Muscle layer of duodenum (tissue), 2 donors: ENCODE measurements at regions not wholly inside any gene's neighbourhood (a gene's known extent, or its start where the extent isn't known, plus 50 kb on each side); places are given as distances from the start of the nearest gene placed in this dataset.

ENCODE experiments used
- H3K27ac ChIP-seq: one replicate; pipeline ENCODE4 v1.7.0; 2013; ENCODE audit warnings: mild to moderate bottlenecking, low read length
- H3K27me3 ChIP-seq: one replicate; pipeline ENCODE4 v1.7.0; 2013; ENCODE audit warnings: low read depth, mild to moderate bottlenecking, control low read depth, low read length
- H3K36me3 ChIP-seq, 2 donors: one replicate each; pipeline ENCODE4 v1.7.0; 2013; ENCODE audit warnings: low read length in 2 of 2, control low read depth in 1 of 2, mild to moderate bottlenecking in 1 of 2; ENCODE audit not compliant: insufficient read depth in 2 of 2, control insufficient read depth in 1 of 2
- H3K4me1 ChIP-seq, 2 donors: one replicate each; pipeline ENCODE4 v1.7.0; 2013; ENCODE audit warnings: low read length in 2 of 2, mild to moderate bottlenecking in 2 of 2, control low read depth in 1 of 2, moderate library complexity in 1 of 2; ENCODE audit not compliant: insufficient read depth in 2 of 2, control insufficient read depth in 1 of 2
- H3K4me3 ChIP-seq, 2 donors: one replicate each; pipeline ENCODE4 v1.7.0; 2013; ENCODE audit warnings: low read length in 2 of 2, low read depth in 1 of 2, mild to moderate bottlenecking in 1 of 2
- H3K9me3 ChIP-seq, 2 donors: one replicate each; pipeline ENCODE4 v1.7.0; 2013; ENCODE audit warnings: low read length in 2 of 2, control low read depth in 1 of 2, mild to moderate bottlenecking in 1 of 2; ENCODE audit not compliant: control insufficient read depth in 1 of 2
- donor health status: healthy.

GRCh38 chr1:67564193-67564592 lies 120.8 kb upstream of the GADD45A start:
- Histone ChIP-seq H3K36me3 (no peaks in the 10 kb centered on the region), H3K4me3 (peak overlapping the region in 1 of 2 donors; percentile 12), H3K27ac (peak overlapping the region; percentile 48), H3K27me3 (no peaks in the 10 kb centered on the region), H3K9me3 (no peaks in the 10 kb centered on the region), H3K4me1 (peaks cover 0 to 5% of the 10 kb centered on the region in 2 donors)

- Histone ChIP-seq H3K36me3 (no peaks in the 10 kb centered on the region), H3K4me1 (peaks cover 0 to 5% of the 10 kb centered on the region in 2 donors), H3K27me3 (no peaks in the 10 kb centered on the region), H3K4me3 (no peak overlapping the region), H3K9me3 (no peaks in the 10 kb centered on the region), H3K27ac (no peak overlapping the region)
Measured at GRCh38 chr1:67566803-67567377, 118.1 kb upstream of the GADD45A start.

GRCh38 chr1:67570486-67571143 lies 114.4 kb upstream of the GADD45A start:
- H3K27ac ChIP-seq = no peak overlapping the region
- H3K4me3 ChIP-seq = no peak overlapping the region
- H3K4me1 ChIP-seq = no peaks in the 10 kb centered on the region
- H3K27me3 ChIP-seq = no peaks in the 10 kb centered on the region
- H3K36me3 ChIP-seq = no peaks in the 10 kb centered on the region
- H3K9me3 ChIP-seq = no peaks in the 10 kb centered on the region

GRCh38 chr1:67571406-67571805 lies 113.6 kb upstream of the GADD45A start:
- H3K27ac ChIP-seq = no peak overlapping the region
- no peaks in the 10 kb centered on the region for H3K9me3 ChIP-seq
- H3K36me3 ChIP-seq = no peaks in the 10 kb centered on the region
- no peak overlapping the region for H3K4me3 ChIP-seq
- no peaks in the 10 kb centered on the region for H3K27me3 ChIP-seq
- H3K4me1 ChIP-seq = no peaks in the 10 kb centered on the region

GRCh38 chr1:67571901-67572593 lies 113.0 kb upstream of the GADD45A start:
- no peak overlapping the region for H3K27ac ChIP-seq
- H3K4me3 ChIP-seq = no peak overlapping the region
- no peaks in the 10 kb centered on the region for H3K27me3 ChIP-seq
- H3K9me3 ChIP-seq = no peaks in the 10 kb centered on the region
- no peaks in the 10 kb centered on the region for H3K4me1 ChIP-seq
- H3K36me3 ChIP-seq = no peaks in the 10 kb centered on the region

DNA sequence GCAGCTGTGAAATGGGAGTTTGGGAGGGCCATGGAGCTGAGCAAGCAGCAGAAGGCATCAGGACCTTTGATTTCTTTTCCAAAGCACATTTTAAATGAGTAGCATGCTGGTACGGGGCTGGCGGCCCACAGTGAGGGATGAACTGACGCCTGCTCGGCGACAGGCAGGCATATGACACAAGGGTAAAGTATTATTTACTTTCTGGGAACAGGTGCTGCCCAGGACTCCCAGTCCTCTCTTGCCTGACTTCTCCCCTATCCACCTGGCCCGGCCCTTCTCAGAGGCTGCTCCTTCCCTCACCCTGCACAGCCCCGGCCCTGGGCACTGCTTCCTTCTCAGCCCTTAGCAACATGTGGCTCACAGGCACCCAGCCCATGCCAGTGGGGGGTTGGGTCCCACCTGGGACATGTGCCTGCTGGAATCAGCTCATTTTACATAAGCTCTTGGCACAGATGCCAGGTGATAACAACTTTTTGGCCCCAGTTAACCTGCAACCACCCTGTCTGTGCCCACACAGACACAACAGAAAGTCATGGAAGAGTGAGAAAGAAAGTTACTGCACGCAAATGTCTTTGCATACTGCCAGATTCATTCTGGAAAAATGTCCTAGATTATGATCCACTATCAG lies 112.3 kb upstream of the GADD45A start:
- Histone ChIP-seq H3K36me3 (no peaks in the 10 kb centered on the region), H3K27ac (no peak overlapping the region), H3K9me3 (no peaks in the 10 kb centered on the region), H3K4me1 (no peaks in the 10 kb centered on the region), H3K4me3 (no peak overlapping the region), H3K27me3 (no peaks in the 10 kb centered on the region)

GRCh38 chr1:67573311-67573872 lies 111.6 kb upstream of the GADD45A start:
- Histone ChIP-seq H3K27ac (no peak overlapping the region), H3K36me3 (no peaks in the 10 kb centered on the region), H3K9me3 (no peaks in the 10 kb centered on the region), H3K27me3 (no peaks in the 10 kb centered on the region), H3K4me1 (no peaks in the 10 kb centered on the region), H3K4me3 (no peak overlapping the region)

GRCh38 chr1:67574221-67574620 lies 110.8 kb upstream of the GADD45A start:
- Histone ChIP-seq H3K27ac (no peak overlapping the region), H3K36me3 (no peaks in the 10 kb centered on the region), H3K9me3 (no peaks in the 10 kb centered on the region), H3K4me1 (no peaks in the 10 kb centered on the region), H3K4me3 (no peak overlapping the region), H3K27me3 (no peaks in the 10 kb centered on the region)

- Histone ChIP-seq H3K9me3 (no peaks in the 10 kb centered on the region), H3K36me3 (no peaks in the 10 kb centered on the region), H3K27ac (no peak overlapping the region), H3K4me1 (no peaks in the 10 kb centered on the region), H3K27me3 (no peaks in the 10 kb centered on the region), H3K4me3 (no peak overlapping the region)
Measured at GRCh38 chr1:67575861-67576260, 109.1 kb upstream of the GADD45A start.

DNA sequence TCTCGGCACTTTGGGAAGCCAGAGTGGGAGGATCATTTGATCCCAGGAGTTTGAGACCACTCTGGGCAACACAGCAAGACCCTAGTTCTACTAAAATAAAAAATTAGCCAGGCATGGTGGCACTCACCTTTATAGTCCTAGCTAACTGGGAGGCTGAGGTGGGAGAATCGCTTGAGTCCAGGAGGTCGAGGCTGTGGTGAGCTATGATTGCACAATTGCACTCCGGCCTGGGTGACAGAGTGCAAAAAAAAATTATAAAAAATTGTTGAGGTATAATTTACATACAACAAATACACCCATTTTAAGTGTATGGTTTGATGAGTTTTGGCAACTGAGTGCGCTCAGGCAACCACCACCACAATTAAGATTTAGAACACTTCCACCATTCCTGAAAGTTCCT lies 108.5 kb upstream of the GADD45A start:
- H3K36me3 ChIP-seq = no peaks in the 10 kb centered on the region
- no peaks in the 10 kb centered on the region for H3K27me3 ChIP-seq
- H3K4me1 ChIP-seq = no peaks in the 10 kb centered on the region
- H3K27ac ChIP-seq = no peak overlapping the region
- H3K4me3 ChIP-seq = no peak overlapping the region
- H3K9me3 ChIP-seq = no peaks in the 10 kb centered on the region

DNA sequence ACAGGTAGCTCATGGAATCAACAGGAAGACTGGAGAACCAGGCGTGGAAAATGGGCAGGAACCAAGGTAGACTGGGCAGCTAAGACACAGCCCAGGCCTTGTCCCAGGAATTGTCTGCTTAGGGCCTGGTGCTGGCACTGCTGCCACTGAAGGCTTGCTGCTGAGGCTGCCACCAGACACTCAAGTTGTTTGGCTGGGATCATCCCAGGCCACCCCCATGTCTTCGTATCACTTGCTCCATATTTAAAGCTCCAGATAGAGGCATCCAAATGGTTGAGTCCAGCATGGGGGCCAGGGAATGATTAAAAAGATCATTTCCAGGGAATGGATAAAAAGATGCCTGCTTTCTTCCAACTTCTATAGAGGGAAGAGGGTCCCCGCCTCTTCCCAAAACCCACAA lies 107.4 kb upstream of the GADD45A start:
- Histone ChIP-seq H3K4me3 (no peak overlapping the region), H3K4me1 (no peaks in the 10 kb centered on the region), H3K36me3 (no peaks in the 10 kb centered on the region), H3K27ac (no peak overlapping the region), H3K27me3 (no peaks in the 10 kb centered on the region), H3K9me3 (no peaks in the 10 kb centered on the region)
